Dedifferentiated amniotic fluid mesenchymal stem cell (primary cell): ENCODE measurements at regions not wholly inside any gene's neighbourhood (a gene's known extent, or its start where the extent isn't known, plus 50 kb on each side); places are given as distances from the start of the nearest gene placed in this dataset.

ENCODE experiments used
- DNase-seq: peaks from one replicate; pipeline ENCODE4 v3.0.0-alpha.2; 2016; ENCODE audit errors: extremely low spot score

- no peak for DNase-seq
Observed at GRCh38 chr1:55690366-55690765, 475.2 kb upstream of the USP24 start.

GRCh38 chr1:55689800-55690199 is 474.6 kb upstream of the USP24 start:
- no peak for DNase-seq

- DNase-seq, result no peak
Observed at GRCh38 chr1:55685560-55685959, 470.4 kb upstream of the USP24 start.

- DNase-seq, result no peak
Observed at GRCh38 chr1:55684131-55684650, 469.0 kb upstream of the USP24 start.

- no peak for DNase-seq
Observed at GRCh38 chr1:55682198-55682597, 467.0 kb upstream of the USP24 start.

- peak; percentile 57 for DNase-seq
Observed at GRCh38 chr1:55679971-55680370, 464.8 kb upstream of the USP24 start.

GRCh38 chr1:55673416-55673815 is 458.3 kb upstream of the USP24 start:
- no peak for DNase-seq

- DNase-seq, result peak; percentile 56
Observed at GRCh38 chr1:55670331-55671082, 455.3 kb upstream of the USP24 start.

GRCh38 chr1:55669293-55669692 is 454.1 kb upstream of the USP24 start:
- DNase-seq, result no peak

GRCh38 chr1:55662875-55663274 is 447.7 kb upstream of the USP24 start:
- DNase-seq, result no peak

- DNase-seq, result no peak
Observed at GRCh38 chr1:55658917-55659316, 443.8 kb upstream of the USP24 start.

GRCh38 chr1:55654750-55655149 is 439.6 kb upstream of the USP24 start:
- no peak for DNase-seq

- DNase-seq, result no peak
Observed at GRCh38 chr1:55654171-55654570, 439.0 kb upstream of the USP24 start.

GRCh38 chr1:55650444-55650843 is 435.3 kb upstream of the USP24 start:
- DNase-seq, result no peak

- DNase-seq, result peak; percentile 8
Observed at GRCh38 chr1:55646181-55646580, 431.0 kb upstream of the USP24 start.

- no peak for DNase-seq
Observed at GRCh38 chr1:55645270-55645669, 430.1 kb upstream of the USP24 start.

- no peak for DNase-seq
Observed at GRCh38 chr1:55641947-55642346, 426.8 kb upstream of the USP24 start.

GRCh38 chr1:55640708-55641473 is 425.7 kb upstream of the USP24 start:
- peak; percentile 72 for DNase-seq

- DNase-seq, result no peak
Observed at GRCh38 chr1:55639526-55639925, 424.4 kb upstream of the USP24 start.

- DNase-seq, result no peak
Observed at GRCh38 chr1:55639051-55639450, 423.9 kb upstream of the USP24 start.

GRCh38 chr1:55636696-55637095 is 421.5 kb upstream of the USP24 start:
- DNase-seq, result no peak

- DNase-seq, result no peak
Observed at GRCh38 chr1:55635856-55636255, 420.7 kb upstream of the USP24 start.

GRCh38 chr1:55634516-55634915 is 419.4 kb upstream of the USP24 start:
- DNase-seq, result no peak
